Endothelial cell of hepatic sinusoid (primary cell): ENCODE measurements at regions not wholly inside any gene's neighbourhood (a gene's known extent, or its start where the extent isn't known, plus 50 kb on each side); places are given as distances from the start of the nearest gene placed in this dataset.
"Not testable (repeated sequence)": the region's sequence is repeated elsewhere in the genome, so short reads cannot be mapped to it uniquely, and the experiment has no call there.

ENCODE experiments used
- in situ Hi-C: cut with HindIII; loops from 2 replicates; pipeline ENCODE4 v1.10.0; 2017; ENCODE audit warnings: low sequenced_read_pairs

DNA sequence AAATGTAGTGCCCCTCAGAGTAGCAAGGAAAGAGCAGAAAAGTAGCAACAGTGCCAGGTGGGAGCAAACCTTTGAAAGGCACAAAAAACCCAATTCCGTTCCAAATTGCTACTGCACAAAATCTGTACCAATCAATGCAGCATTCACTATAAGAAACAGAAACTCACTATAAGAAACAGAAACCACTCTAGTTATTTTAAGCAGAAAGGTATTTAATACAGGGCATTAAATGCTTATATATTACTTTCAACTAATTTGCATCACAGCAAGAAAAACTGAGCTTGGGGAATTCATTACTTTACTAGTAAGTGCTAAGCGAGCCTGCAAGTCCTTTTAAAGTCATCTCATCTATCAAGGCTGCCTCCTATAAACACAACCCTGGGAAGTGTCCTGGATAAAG, 116.5 kb upstream of the OLIG3 start:
- in situ Hi-C loops = no loop called here

DNA sequence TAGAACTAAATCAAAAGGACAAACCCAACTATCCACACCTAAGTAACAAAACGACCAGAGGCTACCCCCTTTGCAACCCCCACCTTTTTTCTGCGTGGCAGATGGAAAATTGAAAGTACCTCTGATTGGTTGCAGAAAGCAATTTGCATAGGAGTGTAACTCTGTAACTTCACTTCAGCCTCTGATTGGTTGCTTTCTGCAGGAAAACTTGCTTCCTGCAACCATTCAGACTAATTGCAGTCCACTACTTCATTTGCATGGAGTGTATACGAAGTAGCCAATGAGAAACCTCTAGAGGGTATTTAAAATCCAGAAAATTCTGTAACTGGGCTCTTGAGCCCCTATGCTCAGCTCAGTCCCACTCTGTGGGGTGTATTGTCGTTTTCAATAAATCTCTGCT, 129.1 kb upstream of the OLIG3 start:
- in situ Hi-C loops = no loop called here

DNA sequence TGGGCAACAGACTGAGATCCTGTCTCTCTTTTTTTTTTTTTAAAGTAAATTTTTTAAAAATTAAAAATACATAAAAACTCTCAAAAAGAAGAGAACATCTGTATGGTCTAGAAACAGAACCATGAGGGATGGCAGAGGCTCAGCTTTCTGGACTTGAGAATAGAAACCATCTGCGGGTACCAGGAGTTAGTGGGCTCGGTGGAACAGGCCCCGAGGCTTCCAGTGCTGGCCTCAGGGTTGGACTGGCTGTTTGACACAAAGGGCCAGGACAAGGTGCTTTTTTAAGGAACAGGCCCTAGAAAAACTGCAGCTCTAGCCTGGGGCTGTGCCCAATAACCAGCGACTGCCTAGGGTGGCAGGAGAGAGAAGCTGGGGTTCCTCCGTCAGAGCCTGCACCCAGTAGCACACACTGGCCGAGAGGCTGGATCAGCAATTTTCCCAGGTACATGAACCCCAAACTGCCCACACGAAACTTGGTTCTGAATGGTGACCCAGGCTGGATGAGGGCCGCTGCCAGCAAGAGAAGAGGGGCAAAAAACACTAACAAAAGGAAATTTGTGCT, 131.0 kb upstream of the OLIG3 start:
- in situ Hi-C loops = no loop called here

DNA sequence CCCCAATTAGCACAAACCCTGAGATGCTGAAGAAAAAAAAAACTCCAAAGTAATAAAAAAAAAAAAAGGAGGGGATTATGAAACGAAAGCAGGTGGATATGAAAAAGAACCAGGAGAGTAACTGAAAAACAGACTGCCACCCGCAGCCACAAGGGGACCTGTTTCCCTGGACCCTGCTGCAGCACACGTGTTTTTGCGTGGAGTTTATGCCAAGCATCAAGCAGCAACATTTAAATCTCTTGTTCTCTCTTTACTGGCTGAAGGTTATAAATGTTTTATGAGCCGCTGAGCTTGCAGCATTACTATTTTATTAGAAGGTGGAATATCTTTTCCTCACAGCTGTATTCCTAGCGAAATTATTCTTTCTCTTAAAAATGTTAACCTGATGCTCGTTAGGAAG, 131.6 kb upstream of the OLIG3 start:
- in situ Hi-C loops = no loop called here

DNA sequence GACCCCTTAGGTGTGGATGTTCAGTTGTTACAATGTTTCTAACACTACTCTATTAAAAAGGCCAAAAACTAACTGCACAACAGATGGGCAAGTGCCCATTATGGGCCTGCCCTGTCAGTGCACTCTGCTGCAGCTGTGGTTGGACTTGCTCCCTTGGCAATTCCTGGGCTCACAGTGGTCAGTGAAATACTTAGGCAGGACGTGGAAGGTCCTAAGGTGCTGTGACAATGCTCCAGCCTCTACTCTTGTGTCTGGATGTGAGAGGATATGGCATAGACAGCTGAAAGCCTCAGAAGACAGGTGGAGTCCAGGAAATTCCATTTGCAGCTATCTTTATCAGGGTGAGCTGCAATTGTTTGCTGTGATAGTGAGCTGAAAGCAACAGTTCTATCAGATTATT, 136.5 kb upstream of the OLIG3 start:
- in situ Hi-C loops = no loop called here

DNA sequence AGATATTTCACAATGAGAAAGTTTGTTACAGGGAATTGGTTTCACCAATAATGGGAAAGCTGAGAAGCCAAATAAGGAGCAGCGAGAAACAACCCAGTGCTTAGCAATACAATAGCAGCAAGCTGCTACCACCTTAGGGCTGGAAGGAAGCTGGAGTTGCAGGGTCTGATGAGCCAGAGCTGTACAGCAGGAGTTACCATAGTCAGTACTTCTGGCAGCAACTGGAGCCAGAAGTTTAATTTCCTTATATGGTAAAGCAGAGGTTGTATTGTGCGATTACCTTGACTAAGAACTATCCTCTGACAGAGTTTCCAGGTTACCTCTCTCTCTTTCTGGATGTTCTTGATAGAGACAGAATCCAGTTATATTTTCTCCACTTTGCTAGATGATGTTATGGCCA, 137.1 kb upstream of the OLIG3 start:
- in situ Hi-C loops = no loop called here

DNA sequence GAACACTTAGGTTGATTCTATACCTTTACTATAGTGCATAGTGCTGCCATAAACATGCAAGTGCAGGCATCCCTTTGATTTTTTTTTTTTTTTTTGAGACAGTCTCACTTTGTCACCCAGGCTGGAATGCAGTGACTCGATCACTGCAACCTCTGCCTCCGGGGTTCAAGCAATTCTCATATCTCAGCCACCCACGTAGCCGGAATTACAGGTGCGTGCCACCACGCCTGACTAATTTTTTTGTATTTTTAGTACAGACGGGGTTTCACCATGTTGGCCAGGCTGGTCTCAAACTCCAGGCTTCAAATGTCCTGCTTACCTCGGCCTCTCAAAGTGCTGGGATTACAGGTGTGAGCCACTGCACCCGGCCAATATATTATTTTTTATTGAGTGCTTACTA, 140.0 kb upstream of the OLIG3 start:
- in situ Hi-C loops = not testable (repeated sequence)

DNA sequence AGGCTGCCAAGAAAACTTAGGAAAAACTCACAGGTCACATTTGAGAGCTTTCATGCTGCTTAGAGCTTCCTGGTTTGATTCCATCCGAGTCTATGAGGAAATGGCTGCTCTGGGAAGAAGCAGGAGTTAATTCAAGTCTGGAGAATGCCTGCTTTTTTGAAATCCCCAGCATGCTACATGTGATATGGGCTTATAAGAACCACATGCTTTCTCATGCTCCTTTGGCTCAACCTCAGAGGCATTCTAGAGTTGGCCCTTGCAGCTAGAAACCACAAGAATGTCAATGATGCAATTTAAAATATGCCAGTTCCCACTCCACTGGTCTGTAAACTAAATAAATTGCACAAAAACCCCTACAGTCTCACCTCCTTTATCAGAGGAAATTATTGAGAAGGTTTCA, 142.9 kb upstream of the OLIG3 start:
- in situ Hi-C loops = no loop called here

DNA sequence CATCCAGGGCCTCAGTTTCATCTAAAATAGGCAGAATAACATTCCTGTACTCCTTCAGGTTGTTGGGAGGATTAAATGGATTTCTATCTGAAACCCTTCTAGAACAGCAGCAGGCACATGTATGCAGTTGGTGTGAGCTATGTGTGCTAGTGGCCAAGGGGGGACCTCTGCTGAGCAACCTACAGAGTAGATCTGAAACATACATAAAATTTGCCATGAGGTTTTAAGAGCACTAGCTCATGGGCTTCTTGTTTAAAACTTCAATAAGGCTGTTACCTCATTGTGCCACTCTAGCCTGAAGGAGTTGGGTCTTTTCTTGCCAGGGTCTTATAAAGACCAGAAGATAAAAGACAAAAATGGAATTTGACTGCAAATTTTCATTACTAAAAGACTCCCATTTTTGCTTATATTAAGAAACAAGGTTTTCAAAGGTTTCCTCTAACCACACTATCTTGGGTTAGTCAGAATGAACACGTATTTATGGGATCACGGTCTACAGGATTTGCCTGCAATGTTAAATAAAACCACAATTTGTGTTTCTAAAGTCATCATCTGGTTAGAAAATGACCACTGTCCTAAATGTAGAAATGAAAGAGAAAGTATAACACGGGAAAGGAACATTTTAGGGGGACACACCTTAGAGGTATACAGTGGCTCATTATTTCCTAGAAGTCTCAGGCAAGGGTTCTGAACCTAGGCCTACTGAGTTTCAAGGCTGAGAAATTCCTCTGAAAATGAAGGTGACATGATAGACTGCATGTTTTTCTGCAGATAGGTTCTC, 144.9 kb upstream of the OLIG3 start:
- in situ Hi-C loops = no loop called here

DNA sequence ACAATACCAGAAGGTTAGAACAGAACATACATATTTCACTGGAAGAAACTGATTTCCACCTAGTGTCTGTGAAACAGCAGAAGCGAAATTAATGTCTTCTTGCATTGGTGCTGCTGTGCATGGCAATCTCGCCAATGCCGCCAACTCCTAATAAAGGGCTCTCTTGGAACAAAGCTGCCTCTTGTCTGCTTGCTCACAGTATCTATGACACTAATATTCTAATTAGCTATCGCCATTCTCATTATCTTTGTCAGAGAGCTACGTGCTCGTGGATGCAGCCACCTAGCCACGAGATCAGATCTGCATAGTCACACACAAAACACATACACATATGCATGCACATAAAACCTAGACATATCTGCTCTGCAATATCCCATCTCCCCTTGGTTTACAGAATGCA, 145.9 kb upstream of the OLIG3 start:
- in situ Hi-C loops = no loop called here

DNA sequence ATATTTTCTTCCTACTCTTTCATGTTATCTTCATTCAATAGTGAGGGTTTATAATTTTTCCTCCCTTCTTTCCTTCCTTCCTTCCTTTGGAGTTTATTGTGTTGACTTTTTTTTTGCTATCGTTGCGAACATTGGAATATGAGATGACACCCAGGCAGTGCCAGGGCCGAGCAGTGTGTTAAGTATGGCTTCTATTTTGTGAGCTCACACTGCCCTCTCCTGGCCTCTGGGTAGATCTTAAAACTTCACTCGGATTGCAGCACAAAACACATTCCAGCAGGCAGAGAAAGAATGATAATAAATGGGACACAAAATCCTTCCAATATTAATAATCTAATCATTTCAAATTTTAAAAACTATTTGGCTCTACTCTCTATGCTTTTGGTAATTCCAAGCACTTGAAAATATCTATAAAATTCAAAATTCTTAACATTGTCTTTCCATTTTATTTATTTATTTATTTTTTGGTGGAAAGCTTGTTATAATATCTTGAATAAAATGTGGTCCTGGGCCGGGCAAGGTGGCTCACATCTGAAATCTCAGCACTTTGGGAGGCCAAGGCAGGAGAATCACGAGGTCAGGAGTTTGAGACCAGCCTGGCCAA, 147.4 kb upstream of the OLIG3 start:
- in situ Hi-C loops = no loop called here

DNA sequence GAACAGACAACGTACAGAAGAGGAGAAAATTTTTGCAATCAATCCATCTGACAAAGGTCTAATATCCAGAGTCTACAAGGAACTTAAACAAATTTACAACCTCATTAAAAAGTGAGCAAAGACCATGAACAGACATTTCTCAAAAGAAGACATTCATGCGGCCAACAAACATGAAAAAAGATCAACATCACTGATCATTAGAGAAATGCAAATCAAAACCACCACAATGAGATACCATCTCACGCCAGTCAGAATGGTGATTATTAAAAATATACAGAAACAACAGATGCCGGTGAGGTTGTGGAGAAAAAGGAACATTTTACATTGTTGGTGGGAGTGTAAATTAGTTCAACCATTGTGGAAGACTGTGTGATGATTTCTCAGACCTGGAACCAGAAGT, 149.0 kb upstream of the OLIG3 start:
- in situ Hi-C loops = not testable (repeated sequence)

DNA sequence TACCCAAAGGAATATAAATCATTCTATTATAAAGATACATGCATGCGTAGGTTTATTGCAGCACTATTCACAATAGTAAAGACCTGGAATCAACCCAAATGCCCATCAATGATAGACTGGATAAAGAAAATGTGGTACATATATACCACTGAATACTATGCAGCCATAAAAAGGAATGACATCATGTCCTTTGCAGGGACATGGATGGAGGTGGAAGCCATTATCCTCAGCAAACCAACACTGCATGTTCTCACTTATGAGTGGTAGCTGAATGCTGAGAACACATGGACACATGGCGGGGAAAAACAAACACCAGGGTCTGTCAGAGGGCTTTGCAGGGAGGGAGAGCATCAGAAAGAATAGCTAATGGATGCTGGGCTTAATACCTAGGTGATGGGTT, 149.4 kb upstream of the OLIG3 start:
- in situ Hi-C loops = not testable (repeated sequence)

DNA sequence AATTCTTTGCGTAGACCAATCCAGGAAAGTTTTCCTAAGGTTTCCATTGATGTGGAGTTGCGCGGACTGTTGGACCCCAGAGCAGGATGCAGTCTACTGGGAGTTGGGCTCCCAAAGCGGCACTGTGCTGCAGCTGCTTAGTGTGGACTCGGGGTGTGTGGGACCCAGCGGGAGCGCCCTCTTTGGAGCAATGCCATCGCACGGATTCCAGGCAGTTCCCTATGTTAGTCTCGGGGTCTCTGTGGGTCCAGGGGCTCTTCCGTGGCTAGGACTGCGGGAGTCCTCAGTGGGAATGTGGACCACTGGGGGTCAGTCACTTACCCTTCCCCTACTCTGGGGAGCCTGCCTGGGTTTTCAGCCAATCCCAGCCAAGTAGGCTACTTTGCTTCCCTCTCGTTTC, 151.7 kb upstream of the OLIG3 start:
- in situ Hi-C loops = no loop called here

DNA sequence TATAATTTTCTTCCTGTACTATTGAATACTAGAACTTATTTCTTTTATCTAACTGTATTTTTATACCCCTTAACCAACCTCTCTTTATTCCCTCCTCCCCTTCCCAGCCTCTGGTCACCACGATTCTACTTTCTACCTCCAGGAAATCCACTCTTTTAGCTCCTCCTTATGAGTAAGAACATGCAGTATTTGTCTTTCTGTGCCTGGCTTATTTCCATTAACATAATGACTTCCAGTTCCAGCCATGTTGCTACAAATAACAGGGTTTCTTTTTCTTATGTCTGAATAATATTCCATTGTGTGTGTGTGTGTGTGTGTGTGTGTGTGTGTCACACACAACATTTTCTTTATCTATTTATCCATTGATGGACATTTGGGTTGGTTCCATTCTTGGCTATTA, 152.3 kb upstream of the OLIG3 start:
- in situ Hi-C loops = no loop called here

DNA sequence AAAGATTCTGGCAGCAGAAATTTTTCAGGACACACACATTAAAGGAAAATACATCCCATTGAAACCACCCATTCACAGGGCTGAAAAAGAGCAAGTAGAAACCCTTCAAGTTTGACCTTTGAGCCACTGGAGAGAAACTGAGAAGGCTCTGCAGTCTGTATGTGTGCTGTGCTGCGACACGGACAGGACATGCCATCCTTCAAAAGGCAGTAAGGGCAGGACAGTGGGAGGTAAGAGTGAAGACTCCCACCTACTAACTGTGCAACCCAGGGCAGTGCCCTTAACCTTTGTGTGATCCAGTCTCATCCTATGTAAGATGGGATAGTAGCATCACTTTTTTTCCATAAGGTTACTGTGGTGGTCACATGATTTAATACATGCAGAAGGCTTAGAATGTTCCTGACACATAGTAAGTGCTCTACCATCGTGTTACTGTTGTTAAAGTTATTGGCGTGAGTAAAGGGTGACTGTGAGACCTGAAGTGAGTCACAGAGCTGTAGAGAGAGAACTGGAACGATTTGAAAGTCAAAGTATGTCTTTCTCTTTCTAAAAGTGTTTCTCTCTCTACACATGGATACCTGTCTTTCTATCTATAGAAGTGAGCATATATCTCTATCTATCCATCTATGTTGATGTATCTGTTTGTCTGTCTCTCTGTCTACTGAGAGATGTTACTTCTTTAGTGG, 153.7 kb upstream of the OLIG3 start:
- in situ Hi-C loops = no loop called here

DNA sequence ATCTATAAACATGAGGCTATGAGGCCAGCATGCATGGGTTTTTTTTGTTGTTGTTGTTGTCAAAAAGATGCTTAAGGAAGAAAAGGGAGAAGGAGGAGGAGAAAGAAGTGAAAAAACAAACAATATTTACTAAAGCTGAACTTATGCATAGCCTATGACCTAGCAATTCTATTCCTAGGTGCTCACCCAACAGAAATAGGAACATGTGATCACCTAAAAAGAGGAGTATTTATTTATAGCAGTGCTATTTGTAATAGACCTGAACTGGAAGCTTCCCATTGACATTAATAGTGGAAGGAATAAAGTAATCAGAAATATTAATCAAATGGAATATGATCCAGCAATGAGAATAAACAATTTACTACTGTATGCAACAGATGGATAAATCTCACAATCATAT, 156.5 kb upstream of the OLIG3 start:
- in situ Hi-C loops = no loop called here

DNA sequence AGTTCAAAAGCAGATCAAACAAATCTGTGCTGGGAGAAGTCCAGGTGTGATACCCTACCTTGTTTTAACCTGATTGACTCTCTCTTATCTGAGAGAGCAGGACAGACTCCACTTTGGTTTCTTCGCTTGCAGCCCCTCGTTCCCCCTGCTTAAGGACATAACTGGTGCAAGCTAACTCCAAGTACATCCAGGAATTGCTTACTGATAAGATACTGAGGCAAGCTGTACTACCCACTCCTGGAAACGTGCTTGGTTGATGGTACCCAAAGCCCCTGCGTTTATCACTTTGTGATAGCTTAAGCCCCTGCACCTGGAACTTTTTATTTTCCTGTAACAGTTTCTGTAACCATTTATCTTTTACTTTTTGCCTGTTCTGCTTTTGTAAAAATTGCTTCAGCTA, 157.0 kb upstream of the OLIG3 start:
- in situ Hi-C loops = no loop called here

DNA sequence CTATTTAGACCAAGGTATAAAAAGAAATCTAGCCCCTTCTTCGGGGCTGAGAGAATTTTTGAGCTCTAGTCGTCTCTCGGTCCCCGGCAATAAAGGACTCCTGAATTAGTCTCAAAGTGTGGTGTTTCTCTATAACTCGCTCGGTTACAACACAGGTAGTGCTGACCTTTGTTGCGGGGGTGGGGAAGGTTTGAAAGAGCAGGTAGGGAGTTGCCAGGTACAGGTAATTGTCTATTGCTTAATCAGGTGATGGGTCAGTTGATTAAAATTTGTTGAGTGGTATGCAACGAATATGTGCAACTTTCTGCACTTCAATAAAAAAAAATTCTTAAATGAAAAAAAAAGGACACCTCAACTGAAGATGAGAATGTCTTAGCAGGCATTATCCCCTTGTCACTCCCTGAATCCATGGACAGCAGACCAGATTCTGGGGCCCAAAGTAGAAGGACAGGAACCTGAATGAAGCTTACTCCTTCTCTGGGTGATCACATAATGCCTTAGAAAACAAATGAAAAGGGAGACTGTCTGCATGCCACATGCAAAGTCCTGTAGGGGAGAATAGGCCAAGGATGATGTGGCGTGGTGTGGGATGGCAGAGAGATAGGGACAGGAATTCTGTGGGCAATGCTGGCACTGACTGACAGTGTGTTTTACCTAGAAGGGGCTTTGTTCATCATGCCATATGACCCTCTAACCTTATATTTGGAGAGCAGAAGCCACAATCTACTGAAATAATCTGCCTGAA, 157.6 kb upstream of the OLIG3 start:
- in situ Hi-C loops = no loop called here

DNA sequence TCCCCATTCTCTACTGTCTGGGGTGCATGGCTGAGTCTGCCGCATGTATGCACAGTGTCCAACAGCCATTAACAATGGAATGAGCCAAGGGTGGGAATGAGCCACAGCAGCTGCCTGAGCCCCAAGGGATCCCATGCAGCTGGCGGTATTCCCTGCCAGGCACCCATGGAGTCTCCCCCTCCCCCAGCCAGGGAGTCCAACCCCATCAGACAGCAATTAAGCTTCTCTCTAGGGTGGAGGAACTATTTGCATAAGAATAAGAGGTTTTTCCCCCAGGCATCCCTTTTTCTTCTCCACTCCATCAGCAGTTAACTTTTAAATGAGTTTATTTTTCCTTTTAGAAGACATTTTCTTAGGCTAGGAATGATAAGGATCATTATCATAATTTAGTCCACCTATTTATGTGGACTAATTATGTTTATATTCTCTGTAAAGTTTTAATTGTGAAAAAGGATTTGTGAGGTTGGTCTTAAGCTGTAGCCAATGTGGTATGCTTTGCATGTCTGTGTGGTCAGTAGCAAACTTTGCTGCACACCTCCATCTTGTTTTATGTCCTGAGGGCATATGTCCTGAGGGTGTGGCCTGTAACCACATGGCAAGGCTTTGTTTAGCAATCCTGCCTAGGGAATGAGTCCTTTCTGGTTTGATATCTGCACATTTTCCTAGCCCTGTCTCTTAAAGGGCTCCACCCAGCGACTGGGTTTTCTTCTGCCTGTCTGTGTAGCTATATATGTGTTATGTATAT, 158.9 kb upstream of the OLIG3 start:
- in situ Hi-C loops = no loop called here

DNA sequence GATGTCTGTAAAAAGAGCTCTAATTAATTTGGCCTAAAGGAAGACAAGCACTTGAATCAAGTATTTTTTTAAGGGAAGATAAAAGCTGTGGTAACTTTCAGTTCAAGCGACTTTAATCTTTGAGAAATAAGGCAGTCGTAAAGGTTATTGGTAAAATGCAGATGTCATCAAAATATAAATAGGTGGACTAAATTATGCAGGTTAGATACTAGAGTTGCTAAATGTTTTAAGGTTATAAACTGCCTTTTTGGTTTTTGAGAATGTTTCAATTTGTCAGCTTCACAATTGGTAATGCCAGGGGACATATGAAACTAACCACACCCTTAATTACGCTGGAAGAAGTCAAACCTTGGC, 159.5 kb upstream of the OLIG3 start:
- in situ Hi-C loops = no loop called here
